GM18520 (cell line): ENCODE measurements at regions not wholly inside any gene's neighbourhood (a gene's known extent, or its start where the extent isn't known, plus 50 kb on each side); places are given as distances from the start of the nearest gene placed in this dataset.
"Not testable (repeated sequence)": the region's sequence is repeated elsewhere in the genome, so short reads cannot be mapped to it uniquely, and the experiment has no call there.

Source experiments
- ATAC-seq: cut with Tn5 transposase; IDR thresholded peaks from one replicate; pipeline ENCODE4 v1.9.1; 2021; ENCODE audit not compliant: unreplicated experiment

DNA sequence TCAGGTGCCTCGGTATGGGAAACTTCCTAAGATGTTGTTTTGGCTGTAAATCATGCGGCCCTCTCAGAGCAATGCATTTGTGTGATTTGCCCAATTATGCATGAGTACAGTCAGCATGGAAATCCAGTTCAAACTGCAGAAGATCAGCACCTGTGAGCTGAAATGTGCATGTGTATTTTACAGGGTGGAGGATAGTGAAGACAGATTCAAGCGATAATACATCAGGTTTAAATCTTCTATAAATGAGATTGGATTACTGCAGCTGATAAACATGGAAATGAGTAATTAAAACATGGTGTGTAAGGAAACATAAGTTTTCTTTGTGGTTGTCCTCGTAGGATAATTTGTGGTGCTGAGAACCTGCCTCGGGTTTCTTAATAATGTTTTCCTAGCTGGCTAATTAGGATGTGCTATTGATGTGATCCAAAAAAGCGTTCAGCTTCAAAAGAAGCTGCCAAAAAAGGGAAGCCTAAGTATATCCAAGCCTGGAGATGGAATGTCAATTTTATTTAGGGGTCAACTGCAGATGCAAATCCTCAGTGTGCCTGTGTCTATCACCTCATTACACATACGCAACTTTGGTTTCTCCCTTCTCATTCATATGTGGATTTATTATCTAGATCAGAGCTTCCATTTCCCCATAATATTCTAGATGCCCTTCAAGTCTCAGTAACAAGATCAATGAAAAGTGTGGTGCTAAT is 117.1 kb upstream of the CCDC28A start:
- no peak for ATAC-seq

DNA sequence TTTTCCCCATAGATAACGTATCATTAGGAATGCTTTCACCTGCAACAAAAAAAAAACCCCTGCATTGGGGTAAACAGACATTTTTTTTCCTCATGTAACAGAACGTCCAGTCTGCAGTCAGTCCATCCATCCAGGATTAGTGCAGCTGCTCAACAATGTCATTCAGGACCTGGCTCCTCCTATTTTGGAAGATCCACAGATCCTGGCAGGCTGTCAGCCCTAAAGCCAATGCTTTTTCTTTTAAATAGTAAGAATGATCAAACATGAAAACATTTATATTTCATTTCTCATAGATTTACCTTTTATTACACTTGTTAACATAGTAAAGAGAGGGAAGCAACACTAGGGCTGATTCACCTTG is 116.5 kb upstream of the CCDC28A start:
- ATAC-seq = no peak

DNA sequence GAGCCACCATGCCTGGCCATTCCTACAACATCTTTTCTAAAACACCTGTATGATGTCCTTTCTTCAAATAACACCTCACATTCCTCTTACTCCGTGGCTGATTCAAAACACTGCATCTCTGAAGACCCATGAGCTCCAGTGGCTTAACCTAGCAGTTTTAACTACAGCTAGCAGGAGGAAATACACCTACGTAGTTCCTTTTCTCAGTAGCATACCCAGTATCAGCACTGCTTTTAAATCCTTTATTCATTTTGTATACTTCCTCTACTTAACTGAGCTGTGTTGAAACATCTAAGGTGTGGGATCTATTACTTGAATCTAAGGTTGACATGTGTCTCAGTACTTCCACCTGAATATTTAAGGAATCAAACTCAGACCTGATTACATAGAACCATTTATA is 113.6 kb upstream of the CCDC28A start:
- ATAC-seq = no peak

DNA sequence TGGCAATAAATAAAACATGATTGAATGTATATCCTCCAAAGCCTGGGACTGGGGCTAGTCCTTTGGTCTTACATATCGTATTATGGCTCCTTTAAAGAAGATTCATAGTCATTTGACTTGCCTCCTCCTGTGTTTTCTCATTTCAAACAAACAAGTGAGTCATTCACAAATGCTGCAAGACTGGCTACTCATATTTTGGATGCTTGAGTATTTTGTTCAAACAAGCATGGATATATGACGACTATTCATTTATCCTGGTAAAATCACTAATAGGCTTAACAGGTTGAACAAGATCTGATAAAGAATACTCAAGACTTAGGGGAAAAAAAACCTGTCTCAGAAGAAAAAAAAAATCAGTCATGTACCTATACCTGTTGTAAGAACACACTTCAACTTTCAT is 111.1 kb upstream of the CCDC28A start:
- no peak for ATAC-seq

DNA sequence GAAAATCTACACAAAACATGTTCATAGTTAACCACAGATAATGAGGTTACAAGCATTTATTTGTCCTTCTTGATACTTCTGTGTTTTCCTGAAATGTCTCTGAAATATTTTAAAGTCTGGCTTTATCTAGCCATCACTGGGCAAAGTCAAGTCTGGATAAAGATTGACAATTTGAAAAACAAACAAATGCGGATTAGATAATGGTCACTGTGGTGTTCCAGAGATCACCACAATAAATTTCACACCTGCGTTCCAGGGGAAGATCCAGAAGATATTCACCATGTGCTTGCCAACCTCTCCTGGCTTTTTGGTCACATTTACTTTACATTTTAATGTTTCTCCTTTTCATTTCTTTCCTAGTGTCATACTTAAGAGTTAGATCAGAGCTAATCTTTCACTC is 109.7 kb upstream of the CCDC28A start:
- no peak for ATAC-seq

DNA sequence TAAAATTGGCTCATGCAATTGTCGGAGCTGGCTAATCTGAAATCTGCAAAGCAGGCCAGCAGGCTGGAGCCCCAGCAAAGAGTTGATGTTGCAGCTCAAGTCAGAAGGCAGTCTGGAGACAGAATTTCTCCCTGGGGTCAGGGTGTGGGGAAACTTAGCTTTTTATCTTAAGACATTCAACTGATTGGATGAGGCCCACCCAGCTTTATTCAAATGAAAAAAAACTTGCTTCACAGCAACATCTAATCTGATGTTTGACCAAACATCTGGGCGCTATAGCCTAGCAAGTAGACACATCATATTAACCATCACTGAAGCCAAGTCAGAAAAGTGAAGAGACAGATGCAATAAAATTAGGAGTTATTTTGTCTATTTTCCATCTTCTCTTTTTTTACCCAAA is 108.8 kb upstream of the CCDC28A start:
- no peak for ATAC-seq

DNA sequence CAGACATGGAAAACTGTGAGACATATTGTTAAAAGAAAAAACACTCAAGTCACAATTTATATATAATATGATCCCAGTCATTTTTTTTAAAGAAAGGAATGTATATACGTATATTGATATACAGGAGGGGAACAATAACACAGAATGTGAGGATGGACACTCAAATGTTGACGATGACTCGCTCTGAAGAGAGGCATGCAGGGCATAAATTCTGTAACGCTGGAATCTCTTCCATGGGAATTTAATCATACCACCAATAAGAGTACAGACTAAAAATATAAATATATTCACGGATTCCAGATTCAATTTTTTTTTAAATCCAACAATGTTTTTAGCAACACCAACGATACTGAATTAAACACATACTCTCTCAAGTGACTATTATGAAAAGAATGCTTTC is 106.9 kb upstream of the CCDC28A start:
- no peak for ATAC-seq

DNA sequence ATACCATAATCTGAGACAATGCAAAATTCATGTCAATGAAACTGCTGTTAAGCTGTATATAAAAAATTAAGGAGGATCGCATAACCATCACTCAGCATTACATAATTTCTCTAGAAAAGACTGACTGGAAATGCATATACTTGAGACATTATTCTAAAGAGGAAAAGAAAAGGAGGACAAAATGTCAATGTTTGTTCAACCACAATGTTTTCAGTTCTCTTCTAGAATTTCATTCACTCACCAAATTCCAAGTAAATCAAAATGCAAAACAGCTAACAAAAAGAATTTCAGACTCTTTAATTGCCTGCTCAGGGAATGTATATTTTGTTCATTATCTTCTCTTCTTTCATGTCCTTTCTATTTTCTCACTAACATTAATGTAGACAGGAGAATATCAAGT is 106.2 kb upstream of the CCDC28A start:
- ATAC-seq = no peak

DNA sequence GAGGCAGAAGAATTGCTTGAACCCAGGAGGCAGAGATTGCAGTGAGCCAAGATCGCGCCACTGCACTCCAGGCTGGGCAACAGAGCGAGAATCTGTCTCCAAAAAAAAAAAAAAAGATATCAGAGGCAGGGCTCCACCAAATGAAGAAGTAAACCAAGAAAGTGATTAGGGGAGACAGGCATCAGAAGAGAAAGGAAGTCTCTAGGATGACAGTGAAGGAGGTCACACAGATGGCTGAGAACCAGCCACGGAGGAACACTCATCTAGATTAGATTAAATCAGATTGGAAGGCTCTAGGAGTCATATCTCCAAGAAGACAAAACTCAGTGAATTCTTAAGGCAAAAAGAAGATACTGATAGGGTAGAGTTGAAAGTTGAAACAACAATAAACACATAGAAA is 102.2 kb upstream of the CCDC28A start:
- no peak for ATAC-seq

DNA sequence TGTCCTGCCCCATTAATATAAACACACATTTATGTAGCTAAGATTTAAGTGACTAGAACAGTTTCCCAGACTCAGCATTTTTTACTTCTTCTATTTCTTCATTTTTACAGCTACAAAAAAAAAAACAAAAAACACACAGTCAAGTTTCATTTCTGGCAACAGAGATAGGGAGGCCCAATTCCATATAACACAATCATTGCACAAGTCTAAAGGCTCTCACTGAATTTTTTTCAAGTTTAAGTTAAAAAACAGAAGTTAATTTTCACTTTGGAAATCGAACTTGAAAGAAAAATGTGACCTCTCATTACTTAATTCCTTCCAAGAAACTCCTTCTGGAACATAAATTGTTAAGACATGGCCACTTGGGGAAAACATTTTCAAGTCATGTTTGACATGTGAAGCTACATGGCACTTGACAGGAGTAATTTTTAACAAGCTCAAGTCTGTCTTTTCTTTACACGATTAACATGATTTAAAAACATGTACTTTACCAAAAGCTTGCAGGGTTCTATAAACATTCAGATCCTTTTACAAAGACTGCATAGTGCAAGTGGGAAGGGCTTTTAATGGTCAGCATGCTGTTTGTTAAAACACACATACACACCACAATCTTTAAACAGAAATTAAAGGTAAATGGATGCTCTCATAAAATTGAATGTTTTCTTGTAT is 100.1 kb upstream of the CCDC28A start:
- ATAC-seq = no peak

DNA sequence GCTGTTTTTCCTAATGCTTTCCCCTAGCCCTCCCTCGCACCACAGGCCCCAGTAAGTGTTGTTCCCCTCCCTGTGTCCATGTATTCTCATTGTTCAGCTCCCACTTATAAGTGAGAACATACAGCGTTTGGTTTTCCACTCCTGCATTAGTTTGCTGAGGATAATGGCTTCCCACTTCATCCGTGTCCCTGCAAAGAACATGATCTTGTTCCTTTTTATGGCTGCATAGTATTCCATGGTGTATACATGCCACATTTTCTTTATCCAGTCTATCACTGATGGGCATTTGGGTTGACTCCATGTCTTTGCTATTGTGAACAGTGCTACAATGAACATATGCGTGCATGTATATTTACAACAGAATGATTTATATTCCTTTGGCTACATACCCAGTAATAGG is 99.1 kb upstream of the CCDC28A start:
- ATAC-seq = not testable (repeated sequence)

DNA sequence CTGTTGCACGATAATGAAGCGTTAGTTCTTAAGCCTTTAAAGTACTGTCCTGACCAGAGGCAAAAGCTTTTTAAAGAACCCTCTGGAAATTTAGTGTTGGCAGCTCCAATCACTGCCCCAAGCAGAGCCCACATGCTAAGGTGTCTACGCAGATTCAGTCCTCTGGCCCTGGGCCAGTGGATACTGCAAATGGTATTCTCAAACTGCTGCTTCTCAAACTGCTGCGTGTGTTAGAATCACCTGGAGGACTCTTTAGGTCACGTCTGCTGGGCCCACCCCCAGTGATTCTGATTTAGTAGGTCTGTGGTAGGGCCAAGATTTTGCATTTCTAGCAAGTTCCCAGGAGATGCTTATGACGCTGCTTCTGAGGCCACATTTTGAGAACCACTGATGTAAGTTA is 96.0 kb upstream of the CCDC28A start:
- no peak for ATAC-seq

DNA sequence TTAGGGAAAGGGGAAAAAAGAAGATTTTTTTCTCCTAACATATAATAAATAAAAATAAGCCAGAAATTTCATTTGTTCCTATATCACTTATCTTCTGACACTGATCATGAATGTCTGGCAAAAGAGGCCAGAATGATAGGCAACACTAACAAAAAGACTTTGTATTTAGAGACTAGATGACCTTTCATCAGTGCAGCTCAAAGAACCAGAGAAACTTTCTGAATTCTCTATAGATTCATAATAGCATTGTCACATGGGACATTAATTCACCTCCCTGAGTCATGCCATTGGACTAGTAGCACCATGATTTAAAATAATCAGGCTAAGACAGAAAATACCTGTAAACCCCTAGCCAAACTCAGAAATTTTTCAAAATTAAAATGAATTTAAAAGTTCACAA is 95.4 kb upstream of the CCDC28A start:
- no peak for ATAC-seq

DNA sequence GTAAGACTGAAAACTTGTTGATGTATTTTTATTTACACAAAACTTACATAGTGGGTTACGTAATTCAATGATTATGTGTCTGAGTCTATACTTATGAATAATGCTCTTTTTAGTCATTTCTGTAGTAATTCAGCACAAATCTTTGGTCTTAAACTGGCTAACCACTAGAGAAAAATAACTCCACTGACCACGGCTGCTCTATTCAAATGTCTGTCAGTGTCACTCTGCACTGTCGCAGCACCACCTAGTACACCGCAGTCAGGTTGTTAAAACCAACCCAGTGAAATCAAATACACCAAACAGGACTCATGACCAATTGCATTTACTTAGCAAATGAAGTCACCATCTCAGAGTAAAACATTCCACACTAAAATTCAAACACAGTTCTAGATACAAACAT is 93.5 kb upstream of the CCDC28A start:
- no peak for ATAC-seq

DNA sequence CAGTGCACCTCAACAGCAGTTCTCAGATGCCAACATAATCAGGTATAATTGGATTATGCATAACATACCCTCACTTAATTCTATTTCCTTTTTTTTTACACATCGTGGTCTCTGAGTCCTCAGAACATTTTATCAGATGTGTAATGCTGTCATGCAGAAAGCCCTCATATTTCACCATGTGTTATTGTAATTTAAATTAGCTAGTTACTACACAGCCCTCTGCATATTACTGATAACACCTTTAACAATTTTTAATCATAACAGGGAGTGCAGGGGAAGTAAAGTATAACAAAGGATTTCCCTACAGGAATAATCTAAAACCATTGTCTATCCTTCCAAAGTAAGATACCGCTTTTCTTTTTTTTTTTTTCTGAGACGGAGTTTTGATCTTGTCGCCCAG is 91.9 kb upstream of the CCDC28A start:
- ATAC-seq = no peak

DNA sequence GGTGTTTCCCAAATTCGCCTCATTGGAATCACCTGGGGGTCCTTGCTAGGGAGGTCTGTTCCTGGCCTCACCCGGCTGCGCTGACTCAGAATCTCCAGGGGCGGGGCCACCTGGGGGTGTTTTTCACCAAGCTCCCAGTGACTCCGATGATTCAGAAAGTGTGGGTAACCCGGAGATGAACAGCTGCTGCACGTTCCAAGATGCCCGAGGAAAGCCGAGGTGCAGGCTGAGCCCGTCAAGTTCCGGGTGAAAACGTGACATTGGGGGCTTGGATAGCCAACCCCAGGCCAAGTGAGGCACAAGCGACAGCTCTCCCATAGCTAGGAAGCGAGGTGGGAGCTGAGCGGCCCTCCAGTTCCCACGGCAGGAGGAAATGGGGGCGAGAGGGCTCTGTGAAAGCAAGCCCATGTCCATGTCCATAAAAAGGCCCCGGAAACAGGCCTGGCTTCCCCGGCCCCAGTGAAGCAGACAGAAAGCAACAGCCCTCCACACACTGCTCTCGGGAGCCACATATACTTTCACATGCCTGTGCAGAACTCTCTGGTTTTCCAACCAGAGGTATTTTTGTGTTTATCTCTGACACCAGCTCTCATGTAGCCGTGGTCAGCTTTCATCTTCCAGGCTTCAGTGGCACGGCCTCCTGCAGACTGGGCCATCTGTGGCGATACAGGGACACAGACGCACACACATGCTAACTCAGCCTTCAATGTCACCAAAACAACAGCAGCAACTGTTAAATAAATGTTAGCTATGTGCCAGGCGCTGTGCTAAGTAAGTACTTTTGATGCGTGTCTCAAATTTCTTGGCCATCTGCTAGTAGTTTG is 90.7 kb upstream of the CCDC28A start:
- no peak for ATAC-seq

DNA sequence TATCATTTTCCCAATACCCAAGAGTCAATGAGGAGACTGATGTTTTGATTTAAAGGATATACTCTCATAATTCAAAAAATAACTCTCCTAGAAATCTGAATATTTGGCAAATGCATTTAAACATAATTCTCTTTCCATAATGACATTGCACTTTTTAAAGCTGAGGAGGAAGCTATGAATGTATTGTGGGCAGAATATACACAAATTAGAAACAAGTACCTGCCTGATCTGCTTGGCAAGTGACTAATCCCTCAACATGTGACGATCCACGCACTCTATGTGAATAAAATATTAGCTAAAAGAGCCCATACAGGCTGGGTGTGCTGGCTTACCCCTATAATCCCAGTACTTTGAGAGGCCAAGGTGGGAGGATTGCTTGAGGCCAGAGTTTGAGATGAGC is 88.3 kb upstream of the CCDC28A start:
- no peak for ATAC-seq

DNA sequence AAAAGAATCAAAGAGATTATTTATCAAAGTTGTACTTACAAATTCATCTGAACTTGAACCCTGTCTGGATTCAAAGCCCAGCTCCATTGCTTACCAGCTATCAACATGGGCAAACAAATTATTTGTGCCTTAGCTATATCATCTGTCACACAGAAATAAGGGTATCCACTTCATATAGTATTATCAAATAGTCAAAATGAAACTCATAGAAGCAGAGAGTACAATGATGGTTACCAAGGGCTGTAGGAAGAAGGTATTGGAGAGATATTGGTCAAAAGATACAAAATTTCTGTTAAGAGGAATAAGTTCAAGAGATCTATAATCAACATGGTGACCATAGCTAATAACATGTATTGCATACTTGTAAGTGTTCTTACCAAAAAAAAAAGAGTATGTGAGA is 87.8 kb upstream of the CCDC28A start:
- no peak for ATAC-seq

DNA sequence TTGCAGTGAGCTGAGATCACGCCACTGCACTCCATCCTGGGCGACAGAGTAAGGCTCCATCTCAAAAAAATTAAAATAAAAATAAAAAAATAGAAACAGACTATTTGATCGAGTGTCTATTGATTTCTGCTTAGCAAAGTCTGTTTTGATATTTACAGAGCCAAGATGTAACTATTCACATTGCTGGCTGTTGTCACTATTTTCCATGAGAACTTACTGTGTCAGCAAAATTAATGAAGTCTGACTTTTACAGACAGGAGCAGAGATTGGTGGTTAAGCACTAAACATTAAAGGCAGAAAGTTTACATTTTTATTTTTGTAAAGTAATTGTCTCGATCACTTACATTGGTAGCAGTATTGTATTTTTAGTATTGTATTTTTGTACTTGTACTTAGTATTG is 85.0 kb upstream of the CCDC28A start:
- no peak for ATAC-seq

DNA sequence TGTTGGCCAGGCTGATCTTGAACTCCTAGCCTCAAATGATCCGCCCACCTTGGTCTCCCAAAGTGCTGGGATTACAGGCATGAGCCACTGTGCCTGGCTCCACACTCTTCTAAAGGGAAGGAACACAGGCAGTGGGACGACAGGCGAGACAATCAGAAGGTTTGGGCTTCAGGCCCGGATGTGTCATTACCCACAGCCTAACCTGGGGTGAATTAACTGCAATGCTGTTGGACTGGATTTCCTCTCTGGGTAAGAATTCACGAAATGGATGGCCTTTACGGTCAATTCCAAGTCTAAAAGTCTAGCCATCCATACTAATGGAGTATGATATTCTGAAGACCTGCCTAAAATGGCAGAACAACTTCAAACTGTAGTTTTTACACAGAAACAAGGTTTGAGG is 83.7 kb upstream of the CCDC28A start:
- ATAC-seq = no peak

DNA sequence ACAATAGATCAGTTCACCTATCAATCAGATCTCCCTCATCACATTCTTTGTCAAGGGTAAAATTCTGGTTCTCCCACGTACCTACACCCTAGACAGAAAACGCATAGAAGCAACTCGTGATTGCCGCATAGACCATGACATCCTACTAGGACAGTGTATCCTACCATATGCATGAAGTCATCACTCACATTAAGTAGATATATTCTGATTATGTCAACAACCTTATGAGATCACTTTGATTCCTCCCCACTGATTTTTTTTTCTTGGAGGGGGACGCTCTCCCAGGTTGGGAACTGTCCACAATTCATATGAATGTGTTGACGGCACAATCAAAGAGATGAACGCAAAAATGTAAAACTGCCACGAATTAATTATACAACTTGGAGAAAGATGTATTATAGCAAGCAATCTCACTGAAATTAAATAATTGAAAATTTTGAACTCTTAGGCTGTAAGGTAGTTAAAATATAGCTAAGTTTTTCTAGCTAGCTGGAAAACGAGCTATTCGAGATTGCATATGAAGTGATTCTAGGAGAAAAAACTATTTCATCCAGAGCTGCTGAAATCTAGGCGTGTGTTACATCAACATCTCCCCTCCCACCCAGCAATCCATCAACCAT is 82.5 kb upstream of the CCDC28A start:
- ATAC-seq = no peak

DNA sequence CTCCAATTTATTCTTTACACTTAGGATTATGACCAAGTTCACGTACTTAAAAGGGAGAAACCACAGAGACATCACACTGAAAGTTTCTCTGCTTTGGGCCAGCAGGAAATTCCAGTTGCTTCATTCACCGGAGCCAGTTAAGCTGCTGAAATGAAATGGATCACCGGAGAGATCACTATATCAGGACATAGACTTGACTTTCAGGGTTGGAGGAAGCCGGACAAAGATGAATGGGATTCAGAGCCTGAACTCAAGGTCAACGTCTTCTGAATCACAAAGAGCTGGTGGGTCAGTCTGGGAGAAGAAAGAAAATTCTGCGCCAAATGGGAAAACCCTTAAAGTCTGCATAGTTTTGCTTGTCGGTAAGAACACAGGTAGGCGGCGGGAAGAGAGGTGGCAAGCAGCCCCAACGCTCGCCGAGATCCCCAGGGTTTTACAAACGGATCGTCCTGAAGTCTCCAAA is 81.9 kb upstream of the CCDC28A start:
- no peak for ATAC-seq
